ENCODE measurements at regions not wholly inside any gene's neighbourhood (a gene's known extent, or its start where the extent isn't known, plus 50 kb on each side); places are given as distances from the start of the nearest gene placed in this dataset.
A peak's percentile ranks its signal among the peaks of the same experiment; 100 is the strongest.
"Not testable (repeated sequence)": the region's sequence is repeated elsewhere in the genome, so short reads cannot be mapped to it uniquely, and the experiment has no call there.

DNA sequence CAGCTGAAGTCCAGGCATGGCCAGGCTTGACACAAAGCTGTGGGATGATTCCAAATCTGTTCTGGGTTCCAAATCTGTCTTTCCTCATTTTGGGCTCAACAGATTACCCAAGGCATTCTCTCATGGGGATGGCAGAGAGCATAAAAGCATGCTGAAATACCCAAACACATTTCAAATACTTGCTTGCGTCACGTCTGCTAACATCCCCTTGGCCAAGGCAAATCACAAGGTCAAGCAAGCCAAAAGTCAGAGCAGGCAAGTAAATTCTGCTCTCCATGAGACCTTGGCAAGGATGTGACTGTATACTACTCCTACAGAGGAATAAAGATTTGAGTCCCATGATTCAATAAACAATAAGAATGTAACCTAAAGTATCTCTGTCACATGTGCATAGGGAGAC lies 306.7 kb downstream of the EPB41L4A start:
- no peak for DNase-seq (ENCODE audit: low spot score)

GRCh38 chr5:112109331-112110007 lies 309.6 kb downstream of the EPB41L4A start:
- DNase-seq (ENCODE audit: low spot score), result peak; percentile 52

DNA sequence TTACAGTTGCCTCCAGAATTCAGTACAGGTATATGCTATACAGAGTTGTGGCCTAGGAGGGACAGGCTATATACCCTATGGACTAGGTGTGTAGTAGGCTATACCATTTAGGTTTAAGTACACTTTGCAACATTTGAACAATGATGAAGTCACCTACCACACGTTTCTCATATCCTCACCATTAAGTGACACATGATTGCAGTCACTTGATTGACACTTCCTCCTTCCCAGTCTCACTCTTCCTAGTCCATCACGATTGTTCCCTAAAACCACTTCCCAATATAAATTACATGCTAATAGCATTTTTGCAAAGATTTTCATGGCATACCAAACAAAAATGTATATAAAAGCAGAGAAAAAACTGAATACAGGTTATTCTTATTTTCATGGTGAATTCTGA lies 312.2 kb downstream of the EPB41L4A start:
- DNase-seq (ENCODE audit: low spot score), result no peak

DNA sequence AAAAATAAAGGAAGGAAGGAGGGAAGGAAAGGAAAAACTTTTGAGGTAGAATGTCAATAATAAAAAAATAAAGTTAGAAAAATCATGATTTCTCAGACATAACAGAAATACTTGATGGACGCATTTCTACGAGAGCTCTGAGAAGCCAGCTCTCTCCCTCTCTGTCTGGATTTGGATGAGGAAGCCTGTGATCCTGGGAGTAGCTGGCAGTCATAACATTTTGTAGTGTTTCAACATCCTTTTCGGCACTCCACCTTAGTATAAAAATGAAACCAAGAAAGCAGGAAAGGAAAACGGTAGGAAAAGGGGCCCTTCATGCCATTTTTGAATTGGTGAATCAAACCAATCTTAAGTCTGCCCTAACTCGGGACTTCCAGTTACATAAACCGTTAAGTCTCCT lies 321.3 kb downstream of the EPB41L4A start:
- DNase-seq (ENCODE audit: low spot score), result no peak

DNA sequence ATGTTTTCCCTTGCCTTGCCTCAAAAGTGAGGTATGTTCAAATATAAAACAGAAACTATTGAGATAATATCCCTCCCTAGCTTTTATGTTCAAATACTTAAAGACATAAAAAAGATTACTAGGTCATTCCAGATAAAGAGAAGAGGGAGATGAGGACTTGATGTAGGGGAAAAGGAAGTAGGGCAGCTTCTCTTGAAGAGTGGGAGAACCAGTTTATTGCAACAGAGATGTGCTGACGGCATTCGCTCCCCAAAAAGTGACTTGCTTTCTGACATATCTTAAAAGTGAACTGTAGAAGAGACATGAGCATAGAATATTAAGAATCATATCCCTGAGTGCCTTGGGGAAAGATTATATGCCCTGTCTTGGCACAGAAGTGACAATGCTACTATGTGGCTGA lies 330.2 kb upstream of the NREP start:
- DNase-seq (ENCODE audit: low spot score), result no peak

DNA sequence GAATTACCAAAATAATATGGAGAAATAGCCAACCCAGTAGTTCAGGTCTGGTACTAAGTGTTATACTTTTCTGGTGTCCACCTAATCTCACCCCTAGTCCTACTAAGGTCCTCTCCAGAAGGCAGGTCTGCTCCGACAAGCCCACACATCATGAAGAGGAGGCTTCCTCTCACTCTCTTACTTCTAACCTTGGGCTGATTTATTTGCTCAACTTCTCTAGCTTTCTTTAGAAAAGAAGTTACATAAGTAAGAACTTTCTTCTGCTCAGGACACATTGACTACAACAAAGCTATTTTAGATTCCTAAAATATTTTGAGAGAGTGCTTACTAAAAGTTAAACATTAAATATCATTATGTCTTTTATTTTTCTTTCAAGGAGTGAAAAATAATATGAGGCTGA lies 329.7 kb upstream of the NREP start:
- no peak for DNase-seq (ENCODE audit: low spot score)

DNA sequence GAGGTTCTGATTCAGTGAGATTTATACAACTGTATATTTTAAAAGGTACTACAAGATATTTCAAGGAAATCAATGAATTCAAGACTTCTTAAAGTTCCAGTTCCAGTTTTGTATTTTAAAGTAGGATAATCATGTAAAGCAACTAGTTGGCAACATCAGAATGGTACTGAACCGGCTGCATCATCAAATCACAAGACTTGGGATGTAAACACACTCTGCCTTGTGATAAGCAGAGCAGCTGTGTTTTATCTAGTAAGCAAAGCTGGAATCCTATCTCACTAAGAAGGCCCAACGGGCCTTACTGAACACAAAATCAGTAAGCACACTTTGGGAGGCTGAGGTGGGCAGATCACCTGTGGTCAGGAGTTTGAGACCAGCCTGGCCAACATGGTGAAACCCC lies 327.2 kb upstream of the NREP start:
- DNase-seq (ENCODE audit: low spot score), result no peak

DNA sequence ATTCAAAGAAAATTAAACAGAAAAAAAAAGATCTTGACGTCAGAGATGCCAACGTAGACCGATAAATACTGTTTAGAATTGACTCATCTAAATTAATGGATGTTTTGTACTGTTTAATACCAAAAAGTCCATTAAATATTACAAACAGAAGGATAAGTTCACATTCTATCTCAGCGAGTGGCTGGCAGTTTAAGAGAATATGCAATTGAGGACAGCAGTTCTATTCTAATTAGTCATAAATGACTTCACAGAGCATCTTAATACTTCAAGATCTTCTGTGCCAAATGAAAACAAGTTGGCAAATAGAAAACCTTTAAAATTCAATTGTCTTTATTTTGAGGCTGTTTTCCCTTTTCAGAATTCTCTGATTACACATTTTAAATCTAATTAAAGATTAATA lies 326.6 kb upstream of the NREP start:
- no peak for DNase-seq (ENCODE audit: low spot score)

GRCh38 chr5:112077180-112077579 lies 320.2 kb upstream of the NREP start:
- no peak for DNase-seq (ENCODE audit: low spot score)

GRCh38 chr5:112070022-112070421 lies 313.0 kb upstream of the NREP start:
- peak; percentile 14 for DNase-seq (ENCODE audit: low spot score)

DNA sequence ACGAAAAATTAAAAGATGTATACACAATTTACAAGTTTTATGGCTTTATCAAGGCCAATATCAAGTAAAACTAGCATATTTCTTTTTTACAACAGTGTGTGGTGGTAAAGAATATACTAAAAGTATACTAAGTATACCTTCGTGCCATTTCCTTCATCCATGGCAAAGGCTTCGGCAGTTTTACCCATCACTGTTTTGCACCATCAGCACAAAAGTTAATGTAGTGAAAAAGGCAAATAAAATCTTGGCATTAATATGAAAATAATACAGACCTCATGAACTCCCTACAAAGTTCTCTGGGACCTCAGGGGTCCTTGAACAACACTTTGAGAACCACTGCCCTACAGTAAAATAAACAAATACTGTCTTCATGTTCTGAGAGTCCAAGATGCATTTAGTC lies 312.3 kb upstream of the NREP start:
- no peak for DNase-seq (ENCODE audit: low spot score)

- no peak for DNase-seq (ENCODE audit: low spot score)
These were observed 311.6 kb upstream of the NREP start for GRCh38 chr5:112068593-112068992.

- no peak for DNase-seq (ENCODE audit: low spot score)
These were observed 308.8 kb upstream of the NREP start for GRCh38 chr5:112065781-112066180.

DNA sequence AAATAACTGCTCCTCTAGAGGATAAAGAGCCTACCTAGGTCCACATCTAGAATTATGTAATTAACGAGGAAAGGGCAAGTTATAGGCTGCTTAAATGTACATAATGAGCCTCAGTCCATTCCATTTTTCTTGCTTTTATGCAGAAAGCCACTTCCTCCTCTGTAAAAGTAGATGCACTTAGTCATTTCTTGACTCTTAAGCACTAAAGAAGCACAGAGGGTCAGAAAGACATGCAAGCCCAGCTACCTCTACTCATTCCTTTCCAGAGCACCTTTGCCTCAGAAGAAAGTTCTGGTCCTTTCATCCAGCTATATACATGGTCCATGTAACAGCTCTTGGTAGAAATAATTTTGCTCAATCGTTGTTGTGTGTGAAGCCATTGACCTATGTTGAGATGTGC lies 308.0 kb upstream of the NREP start:
- DNase-seq (ENCODE audit: low spot score), result no peak

DNA sequence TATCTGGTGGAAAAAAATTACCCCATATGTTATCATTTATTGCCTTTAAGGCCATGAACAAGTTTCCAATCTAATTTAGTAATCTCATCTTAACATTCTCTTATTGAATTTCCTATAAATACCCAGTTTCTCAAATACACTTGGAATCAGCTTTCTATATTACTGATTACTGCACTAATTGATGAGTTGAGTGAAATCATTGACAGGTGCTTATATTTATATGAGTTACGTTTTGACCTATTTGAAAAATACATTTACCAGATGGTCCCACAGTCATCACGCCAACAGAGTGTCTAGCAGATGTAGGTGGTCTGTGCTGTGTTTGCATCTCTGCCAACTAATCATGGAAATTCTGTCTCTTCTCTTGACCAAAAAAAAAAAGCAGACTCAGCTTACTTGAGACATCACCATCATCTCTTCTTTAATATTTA lies 307.3 kb upstream of the NREP start:
- no peak for DNase-seq (ENCODE audit: low spot score)

DNA sequence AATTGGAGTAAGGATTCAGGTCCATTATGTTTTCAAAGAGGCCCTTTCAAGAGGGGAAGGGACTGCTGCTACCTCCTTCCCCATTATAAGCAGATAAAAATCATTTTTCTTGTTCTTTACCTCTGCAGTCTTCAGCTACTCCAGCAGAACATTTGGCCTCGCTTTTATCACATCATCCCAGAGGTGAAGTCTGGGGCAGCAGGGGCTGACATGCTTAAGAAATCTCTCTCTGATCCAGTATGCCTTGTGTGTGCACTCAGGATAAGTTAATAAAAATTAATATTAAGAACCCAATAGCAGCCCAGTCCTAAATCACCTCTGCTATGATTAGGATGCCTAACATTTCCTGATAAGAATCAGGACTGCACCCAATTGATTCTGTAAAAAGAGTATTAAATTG lies 306.9 kb upstream of the NREP start:
- no peak for DNase-seq (ENCODE audit: low spot score)

DNA sequence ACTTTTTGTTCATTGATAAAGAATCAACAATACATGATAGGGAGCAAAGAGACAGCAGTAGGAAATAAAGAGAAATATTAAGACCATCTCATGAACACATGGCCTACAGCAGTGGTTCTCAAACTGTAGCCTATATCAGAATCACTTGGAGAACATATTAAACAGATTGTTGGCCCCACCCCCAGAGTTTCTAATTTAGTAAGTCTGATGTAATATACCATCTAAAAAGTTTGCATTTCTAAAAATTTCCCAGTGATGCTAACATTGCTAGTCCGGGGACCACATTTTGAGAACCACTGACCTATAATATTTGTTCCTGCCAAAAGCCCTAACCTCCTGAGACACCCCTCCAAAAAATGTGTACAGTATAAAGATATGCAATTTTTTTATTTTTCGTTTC lies 306.2 kb upstream of the NREP start:
- DNase-seq (ENCODE audit: low spot score), result no peak

GRCh38 chr5:112062181-112062580 lies 305.2 kb upstream of the NREP start:
- no peak for DNase-seq (ENCODE audit: low spot score)

- DNase-seq (ENCODE audit: low spot score), result no peak
These were observed 304.7 kb upstream of the NREP start for GRCh38 chr5:112061666-112062065.

DNA sequence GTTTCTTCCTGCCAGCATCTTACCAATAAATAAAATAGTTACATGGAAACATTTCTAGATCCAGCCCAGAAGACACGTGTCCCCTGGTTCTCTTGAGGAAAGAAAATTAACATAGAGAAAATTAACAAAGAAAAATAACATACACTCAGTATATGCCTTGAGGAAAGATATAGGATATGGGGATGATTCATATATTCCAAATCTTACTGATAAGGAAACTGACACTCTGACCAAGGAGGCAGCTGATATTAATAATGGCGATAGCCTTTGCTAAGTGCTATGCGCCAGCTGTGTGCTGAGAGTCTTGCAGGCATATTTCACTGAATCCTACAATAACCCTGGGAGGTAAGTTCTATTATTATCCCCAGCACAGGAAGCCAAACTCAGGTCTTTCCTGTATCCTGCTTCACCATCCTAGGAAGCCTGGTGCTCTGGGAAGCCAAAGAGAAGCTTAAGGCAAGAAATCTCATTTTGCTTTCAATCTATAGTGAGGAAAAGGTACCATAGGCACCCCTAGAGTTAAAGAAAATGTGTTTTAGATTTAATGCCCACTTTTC lies 302.7 kb upstream of the NREP start:
- DNase-seq (ENCODE audit: low spot score), result no peak

- DNase-seq (ENCODE audit: low spot score), result no peak
These were observed 292.7 kb upstream of the NREP start for GRCh38 chr5:112049738-112050137.

DNA sequence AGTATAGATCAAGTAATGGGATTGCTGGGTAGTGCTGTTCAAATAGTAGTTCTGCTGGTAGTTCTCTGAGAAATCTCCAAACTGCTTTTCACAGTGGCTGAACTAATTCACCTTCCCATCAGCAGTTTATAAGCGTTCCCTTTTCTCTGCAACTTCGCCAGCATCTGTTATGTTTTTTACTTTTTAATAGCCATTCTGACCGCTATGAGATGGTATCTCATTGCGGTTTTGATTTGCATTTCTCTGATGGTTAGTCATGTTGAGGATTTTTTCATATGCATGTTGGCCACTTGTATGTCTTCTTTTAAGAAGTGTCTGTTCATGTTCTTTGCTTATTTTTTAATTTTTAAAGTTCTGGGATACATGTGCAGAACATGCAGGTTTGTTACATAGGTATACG lies 279.2 kb upstream of the NREP start:
- no peak for DNase-seq (ENCODE audit: low spot score)

DNA sequence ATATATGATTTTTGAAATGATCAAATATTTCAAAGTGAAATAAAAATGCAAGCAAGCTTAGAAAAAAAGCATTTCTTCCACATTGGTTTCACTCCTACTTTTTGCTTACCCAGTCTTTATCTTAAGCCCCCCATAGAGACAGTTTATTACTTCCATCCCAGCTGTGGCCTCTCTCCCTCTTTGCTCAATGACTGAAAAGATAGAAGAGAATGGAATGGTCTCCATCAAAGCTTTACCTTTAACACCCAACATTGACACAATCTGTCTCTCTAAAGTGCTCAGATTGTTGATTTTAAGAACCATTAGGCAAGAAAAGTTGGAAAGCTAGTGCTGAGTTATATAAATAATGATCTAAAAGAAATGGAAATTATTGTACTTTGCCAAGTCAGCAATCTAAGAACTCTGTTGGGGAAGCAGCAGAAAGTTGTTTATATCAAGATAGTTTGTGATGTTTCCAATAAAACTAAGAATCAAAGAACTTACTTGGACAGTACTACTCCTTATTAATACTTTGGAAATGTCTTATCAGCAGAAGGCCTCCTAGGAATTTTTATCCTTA lies 277.5 kb upstream of the NREP start:
- no peak for DNase-seq (ENCODE audit: low spot score)

DNA sequence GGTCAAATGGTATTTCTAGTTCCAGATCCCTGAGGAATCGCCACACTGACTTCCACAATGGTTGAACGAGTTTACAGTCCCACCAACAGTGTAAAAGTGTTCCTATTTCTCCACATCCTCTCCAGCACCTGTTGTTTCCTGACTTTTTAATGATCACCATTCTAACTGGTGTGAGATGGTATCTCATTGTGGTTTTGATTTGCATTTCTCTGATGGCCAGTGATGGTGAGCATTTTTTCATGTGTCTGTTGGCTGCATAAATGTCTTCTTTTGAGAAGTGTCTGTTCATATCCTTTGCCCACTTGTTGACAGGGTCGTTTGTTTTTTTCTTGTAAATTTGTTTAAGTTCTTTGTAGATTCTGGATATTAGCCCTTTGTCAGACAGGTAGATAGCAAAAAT lies 269.9 kb upstream of the NREP start:
- DNase-seq (ENCODE audit: low spot score), result not testable (repeated sequence)
